SHP77 (cell line): ENCODE measurements at regions not wholly inside any gene's neighbourhood (a gene's known extent, or its start where the extent isn't known, plus 50 kb on each side); places are given as distances from the start of the nearest gene placed in this dataset.

Experiments used
- DNase-seq, 2 experiments: peaks; one replicate each; lab custom pipeline; 2025; lab: John Stamatoyannopoulos, UW

DNA sequence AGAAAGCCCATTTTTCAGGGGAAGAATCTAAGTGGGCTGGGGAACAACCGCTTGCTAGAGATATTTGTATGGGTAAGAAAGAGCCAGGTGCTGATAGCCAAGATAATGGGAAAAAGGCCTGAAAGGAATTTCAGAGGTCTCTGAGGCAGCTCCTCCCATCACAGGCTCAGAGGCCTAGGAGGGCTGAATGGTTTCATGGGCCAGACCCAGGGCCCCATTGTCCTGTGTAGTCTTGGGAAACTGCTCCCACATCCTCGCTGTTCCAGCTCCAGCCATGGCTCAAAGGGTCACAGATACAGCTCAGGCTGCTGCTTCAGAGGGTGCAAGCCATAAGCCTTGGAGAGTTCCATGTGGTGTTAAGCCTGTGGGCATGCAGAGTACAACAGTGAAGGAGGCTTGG lies 73.2 kb upstream of the ARHGAP20 start:
- DNase-seq: no peak

DNA sequence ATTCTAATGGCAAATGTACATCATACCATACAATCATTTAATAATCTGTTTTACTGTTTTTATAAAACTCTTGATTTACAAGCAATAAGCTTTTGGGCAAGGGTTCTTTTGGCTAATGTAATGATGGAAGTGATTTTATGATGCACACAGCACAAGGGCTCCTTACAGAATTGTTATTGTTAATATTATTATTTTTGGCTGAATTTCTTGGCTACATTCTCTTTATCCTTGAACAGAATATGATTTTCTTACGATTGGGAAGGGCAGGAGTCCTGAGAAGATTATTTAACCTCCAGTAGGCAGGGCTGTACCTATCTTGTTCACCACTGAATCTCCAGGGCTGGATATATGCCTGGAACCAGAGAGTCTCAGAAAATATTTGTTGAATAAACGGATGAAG lies 70.4 kb upstream of the ARHGAP20 start:
- no peak for DNase-seq

DNA sequence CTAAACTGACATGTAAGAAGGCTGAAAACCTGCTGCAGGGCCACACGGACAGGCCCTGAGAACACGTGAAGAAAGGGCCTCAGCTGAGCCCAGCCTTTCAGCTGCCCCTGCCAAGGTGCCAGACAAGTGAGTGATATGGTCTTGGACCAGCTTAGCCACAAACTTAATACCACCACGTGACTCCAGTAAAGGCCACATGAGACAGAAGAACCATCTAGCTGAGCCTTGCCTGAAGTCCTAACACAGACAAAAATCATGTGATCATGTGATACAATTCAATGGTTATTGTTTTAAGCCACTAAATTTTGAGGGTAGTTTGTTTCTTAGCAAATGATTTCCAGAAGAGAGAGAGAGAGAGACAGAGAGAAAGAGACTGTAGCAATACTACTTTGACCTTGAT lies 66.9 kb upstream of the ARHGAP20 start:
- no peak for DNase-seq

DNA sequence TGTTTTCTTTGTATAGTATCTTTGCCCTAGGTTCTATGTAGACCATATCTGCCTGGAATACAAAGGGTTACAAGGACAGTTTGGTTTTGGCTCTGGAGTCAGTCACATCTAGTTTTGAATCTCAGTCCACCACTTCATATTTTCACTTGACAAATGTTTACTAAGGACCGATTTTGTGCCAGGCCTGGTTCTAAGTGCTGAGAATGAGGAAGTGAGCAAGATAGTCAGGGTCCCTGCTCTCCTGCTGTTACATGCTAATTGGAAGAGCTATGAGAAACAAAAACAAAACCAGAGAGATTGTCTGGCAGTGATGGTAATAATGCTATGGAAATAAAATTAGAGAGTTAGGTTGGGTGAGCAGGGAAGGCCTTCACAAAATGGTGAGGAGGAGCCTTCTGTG lies 66.1 kb upstream of the ARHGAP20 start:
- DNase-seq: no peak

DNA sequence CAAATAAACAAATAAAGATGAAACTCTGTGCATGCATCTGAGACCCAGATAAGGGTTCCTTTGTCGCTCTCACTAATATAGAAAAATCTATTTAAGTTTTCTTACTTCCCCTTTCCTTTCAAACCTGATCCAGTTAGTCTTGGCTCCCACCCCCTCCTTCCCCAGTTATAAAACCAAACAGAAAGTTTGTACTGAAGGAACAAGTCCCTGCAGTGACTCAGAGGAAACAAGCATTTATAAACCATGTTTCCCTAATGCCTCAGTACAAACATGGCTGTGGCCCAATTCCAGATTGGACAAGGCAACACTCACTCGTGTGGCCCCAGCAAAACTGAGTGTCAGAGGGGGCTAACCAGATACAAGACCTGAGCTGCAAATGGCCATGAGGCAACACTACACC lies 65.5 kb upstream of the ARHGAP20 start:
- no peak for DNase-seq

DNA sequence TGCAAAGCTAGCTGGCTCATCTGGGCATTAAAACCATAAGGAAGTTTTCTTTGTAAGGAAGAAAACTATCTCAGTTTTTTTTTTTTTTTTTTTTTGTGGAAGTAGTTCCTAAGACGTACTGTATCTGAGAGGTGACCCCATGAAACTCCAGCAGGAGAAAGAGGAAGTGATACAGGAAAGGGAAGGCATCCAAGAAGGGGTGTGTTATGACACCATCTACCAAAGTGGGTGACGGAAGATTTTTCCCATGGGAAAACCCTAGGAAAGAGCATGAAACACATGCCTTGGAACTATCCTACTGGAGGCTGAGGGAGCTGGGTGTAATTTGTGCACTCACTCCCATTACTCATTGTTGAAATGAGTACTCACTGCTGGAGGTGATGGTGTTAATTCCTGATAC lies 63.8 kb upstream of the ARHGAP20 start:
- DNase-seq: no peak

DNA sequence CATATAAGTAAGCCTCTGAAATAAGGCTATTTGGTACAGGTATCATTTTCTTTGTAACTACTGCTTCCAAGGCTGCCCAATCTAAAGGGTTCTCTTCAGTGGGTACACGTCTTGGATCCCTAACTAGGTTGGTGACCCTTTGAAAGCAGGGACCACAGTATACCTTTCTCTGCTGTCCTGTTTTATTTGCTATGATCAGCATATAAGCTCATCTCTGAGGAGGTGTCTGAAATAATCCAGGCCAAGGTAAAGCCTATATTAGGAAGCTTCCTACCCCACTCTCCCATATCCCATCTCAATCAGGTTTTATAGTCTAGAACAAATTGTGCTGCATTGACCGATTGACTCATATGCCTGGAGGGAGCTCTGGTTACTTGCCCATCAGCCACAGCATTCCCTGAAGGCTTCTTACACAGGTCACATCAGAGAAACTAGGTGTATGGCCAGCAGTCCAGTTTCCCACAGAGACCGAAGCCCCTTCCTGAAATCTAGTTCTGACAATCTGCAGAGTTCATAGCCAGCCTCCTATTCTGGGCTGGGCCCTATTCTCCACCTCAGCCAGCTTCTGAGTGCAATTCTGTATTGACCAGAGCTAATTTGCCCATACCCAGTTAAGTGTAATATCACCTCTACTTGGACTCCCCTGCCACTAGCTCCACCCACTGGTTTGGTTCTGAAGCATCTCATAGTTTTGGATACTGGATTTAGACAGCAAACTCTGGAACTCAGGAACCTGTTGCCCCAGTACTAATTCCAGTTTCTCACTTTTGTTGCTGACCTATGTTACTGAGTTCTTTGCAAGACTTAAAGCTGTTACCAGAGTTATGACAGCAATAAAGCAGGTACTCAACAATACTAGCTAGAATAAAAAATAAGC lies 62.1 kb upstream of the ARHGAP20 start:
- no peak for DNase-seq

DNA sequence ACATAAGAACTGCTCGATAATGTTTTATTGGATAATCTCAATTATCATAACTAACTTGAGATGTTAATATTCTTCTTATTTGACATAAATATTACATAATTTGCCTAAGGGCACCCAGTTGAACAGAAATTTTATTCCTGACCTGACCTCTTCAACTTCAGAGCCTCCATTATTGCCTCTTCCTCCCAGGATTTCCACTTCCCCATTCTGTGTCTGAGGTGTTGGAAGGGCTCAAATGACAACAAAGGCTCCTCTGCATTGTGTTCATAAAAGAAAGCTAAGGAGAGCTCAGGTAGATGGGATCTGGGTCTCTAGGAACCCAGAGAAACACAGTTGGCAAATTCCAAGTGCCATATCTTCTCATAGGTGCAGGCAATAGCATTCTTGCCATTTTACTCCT lies 61.2 kb upstream of the ARHGAP20 start:
- no peak for DNase-seq

DNA sequence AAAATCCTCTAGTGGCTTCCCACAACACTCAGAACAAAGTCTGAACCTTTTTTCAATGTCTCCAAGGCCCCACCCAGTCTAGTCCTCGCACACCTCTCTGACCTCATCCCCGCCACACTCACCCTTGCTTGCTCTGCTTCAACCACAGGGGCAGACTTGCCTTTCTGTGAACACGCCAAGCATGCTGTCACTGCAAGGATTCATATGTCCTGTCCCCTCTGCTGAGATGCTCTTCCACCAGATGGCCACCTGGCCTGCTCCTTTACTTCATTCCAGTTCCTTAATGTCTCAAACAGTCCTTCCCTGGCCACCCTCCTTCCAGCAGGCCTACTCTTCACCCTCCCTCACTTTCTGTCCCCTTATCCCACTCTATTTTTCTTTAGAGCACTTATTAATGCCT lies 60.6 kb upstream of the ARHGAP20 start:
- DNase-seq: no peak

DNA sequence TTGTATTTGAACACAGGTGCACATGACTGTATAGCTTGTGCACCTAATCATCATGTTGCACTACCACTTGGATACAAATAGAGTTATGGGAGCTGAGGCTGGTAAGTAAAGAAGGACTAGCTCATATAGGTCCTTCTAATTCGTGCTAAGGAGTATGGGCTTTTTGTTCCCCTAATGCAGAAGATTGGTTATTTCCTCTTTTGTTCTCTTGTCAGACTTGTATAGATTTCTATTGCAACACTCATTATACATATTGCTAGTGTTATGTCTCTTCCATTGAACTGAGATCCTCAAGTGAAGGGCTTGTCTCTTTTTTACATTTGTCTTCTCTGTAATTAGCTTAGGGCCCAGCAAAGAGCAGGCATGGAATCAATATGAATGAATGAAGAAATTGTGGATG lies 54.1 kb upstream of the ARHGAP20 start:
- DNase-seq: no peak

DNA sequence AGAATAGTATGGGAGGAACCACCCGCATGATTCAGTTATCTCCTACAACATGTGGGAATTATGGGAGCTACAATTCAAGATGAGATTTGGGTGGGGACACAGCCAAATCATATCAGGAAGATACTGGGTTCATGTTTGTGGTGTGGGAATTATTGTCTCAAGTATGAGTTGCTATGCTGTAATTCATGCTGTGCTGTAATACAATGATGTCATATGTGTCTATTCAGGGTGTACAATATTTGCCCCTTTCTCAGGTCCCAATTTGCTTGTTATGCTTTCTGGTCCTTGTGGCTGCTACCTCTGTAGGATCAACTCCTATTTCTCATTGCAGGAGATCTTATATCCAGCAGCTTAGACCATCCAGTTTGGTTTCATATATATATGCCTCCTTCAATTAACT lies 52.2 kb upstream of the ARHGAP20 start:
- DNase-seq: no peak

DNA sequence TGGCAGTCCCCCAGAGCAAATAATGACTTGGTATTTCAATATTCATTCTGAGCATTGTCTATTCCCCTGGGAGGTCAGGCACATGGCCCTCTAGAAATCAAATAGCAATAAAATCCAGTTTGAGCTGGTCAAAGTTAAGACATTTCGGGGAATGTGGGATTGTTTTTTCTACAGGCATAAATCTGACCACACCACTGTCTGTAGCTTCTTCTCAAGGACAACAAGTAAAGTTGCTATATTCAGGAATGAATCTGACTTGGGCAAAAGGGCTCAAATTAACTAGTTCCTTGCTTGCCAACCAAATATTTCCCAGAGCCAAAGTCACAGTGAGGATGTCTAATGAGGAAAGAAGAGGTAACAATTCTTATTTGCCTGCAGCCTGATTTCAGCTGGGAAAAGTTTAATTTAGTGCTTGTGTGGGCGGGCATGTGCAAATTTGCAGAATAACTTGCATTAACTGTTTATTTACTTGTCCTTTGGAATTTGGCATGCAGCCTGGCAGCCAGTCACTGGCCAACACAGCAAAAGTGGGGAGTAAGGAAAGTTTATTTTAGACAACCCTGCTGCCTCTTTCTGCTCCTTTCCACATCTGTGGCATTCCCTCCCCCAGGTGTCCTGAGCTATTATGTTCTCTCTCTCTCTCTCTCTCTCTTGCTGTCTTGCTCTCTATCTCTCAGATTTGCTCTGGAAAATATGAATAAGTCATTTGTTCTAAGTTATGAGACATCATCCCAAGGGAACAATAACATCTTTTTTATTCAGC lies 51.2 kb upstream of the ARHGAP20 start:
- no peak for DNase-seq

DNA sequence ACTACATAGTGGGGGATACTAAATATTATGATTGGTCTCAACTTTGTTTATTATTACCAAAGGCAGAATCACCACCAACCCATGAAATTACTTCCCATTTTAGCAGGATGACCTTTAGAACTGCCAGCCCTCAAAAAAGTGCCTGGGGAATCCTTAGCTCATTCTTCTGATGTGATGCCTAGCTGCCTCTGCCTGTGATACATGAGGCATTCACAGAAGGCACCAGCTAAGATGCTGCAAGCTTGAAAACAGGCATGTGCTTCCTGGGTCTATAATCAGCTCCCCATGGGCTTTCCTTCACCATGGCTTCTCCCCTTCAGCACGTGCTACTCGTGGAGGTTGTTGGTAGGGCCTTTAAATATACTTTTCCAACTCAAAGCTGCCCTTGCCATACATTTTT lies 50.4 kb upstream of the ARHGAP20 start:
- no peak for DNase-seq
